RKO (cell line): ENCODE measurements at regions not wholly inside any gene's neighbourhood (a gene's known extent, or its start where the extent isn't known, plus 50 kb on each side); places are given as distances from the start of the nearest gene placed in this dataset.

ENCODE experiments used
- DNase-seq: peaks from one replicate; pipeline ENCODE4 v3.0.0-alpha.2; 2016; ENCODE audit warnings: low spot score

DNA sequence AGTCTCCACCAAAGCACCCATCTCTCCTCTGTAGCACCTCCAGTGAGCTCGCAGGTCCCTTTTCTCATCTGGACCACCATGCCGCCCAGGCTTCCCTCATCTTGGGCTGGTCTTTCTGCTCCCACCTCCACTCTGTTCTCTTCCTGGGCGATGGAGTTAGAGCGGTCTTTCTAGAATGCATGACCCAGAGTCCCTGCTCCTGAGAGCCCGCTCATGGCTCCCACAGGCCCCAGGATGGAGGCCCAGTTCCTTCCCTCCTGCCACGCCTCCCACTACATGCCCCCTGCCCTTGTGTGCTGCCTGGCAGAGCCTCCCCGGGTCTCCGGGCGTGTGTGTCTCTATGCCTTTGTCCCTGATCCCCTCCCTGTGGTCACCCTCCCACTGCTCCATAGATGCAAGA lies 100.7 kb upstream of the RTL1 start:
- no peak for DNase-seq

- DNase-seq, result no peak
Observed at GRCh38 chr14:101004954-101005353, 101.4 kb upstream of the RTL1 start.

GRCh38 chr14:101005447-101005846 lies 101.9 kb upstream of the RTL1 start:
- DNase-seq, result no peak

GRCh38 chr14:101006008-101006407 lies 102.5 kb upstream of the RTL1 start:
- no peak for DNase-seq

DNA sequence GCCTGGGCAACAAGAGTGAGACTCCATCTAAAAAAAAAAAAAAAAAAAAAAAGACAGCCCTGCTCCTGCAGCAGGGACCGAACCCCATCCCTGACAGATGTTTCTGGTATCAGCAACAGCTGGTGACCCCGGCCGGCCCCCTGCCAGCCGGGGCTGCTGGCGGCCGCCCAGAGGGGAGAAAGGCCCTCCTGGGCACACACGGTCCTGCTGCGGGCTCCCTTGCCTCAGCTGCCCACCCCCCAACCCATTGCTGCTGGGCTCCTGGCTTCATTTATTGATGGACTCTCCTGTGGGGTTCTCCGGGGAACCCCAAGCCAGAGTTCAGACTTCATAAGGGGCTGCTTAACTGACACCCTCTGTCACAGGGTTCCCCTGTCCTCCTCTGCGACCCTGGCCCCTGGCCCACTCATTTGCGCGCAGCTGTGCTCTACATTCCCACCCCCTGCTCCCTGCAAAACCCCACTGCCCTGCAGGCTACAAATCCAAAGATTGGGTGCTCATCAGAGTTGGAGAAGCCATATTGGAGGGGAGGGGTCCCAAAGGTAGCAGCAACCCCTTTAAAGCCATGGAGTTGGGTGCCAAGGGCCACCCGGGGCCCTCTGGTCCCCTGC lies 103.6 kb upstream of the RTL1 start:
- no peak for DNase-seq

- DNase-seq, result no peak
Observed at GRCh38 chr14:101007765-101008164, 104.2 kb upstream of the RTL1 start.

DNA sequence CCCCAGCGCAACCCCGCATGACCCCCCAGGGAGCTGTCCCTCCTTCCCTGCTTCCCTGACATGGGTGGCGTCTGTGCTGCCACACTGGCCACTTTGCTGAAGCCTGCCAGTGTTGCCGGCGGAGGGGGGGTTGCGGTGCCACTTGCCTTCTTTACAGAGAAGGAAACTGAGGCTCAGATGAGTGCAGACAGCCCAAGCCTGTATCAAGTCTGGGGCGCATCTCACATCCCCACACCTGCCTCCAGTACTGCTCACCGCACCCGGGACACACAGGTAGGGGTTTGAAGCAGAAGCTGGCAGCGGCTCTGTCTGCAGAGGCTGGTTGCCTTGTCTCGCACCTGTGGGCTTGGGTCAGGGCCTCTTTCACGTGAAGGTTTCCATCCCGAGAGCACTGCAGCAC lies 104.7 kb upstream of the RTL1 start:
- no peak for DNase-seq

- no peak for DNase-seq
Observed at GRCh38 chr14:101008631-101009336, 105.3 kb upstream of the RTL1 start.

- DNase-seq, result no peak
Observed at GRCh38 chr14:101009531-101009930, 106.0 kb upstream of the RTL1 start.

DNA sequence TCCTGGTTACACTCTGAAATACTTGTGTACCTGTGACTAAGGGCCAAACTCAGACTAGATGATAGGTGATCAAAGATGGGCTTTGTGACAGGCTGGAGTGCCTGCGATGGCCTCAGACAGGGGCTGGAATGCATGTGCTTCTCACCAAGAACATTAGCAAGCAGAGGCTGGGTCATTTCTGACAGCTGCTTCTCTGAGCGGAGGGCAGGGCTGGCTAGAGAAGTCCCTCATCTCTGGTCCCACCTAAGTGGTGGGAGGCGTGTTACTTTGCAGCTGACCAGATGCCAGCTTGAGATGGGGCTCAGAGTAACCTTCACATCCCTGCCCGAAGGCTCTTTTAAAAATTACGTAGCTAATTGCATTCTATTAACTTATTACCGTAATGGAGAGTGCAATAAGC lies 106.8 kb upstream of the RTL1 start:
- DNase-seq, result no peak

DNA sequence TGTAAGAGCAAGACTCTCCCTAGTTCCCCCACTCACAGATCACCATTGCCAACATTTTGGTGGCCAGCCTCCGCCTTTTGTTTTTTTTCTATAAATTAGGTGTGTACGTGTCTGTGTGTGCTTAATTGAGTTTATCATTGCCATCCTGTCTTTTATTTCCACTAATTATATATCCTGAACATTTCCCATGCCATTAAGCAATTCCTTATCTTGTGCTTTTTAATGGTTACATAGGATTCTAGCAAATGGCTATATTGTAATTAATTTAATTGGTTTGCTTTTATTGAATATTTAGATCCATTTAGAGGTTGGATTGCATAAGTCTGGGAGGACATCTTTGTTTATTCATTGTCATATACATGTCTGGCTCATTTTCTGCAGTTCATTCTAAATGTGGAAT lies 107.3 kb upstream of the RTL1 start:
- DNase-seq, result no peak

- no peak for DNase-seq
Observed at GRCh38 chr14:101017209-101017608, 113.7 kb upstream of the RTL1 start.

GRCh38 chr14:101017806-101018560 lies 114.5 kb upstream of the RTL1 start:
- DNase-seq, result no peak

GRCh38 chr14:101018561-101019290 lies 115.2 kb upstream of the RTL1 start:
- no peak for DNase-seq

DNA sequence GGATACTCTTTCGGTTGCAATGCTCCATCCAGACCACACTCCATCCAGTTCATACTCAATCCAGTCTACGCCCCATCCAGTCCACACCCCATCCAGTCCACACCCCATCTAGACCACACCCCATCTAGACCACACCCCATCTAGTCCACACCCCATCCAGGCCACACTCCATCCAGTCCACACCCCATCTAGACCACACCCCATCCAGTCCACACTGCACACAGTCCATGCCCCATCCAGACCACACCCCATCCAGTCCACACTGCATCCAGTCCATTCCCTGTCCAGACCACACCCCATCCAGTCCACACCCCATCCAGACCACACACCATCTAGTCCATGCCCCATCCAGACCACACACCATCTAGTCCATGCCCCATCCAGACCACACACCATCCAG lies 116.0 kb upstream of the RTL1 start:
- DNase-seq, result no peak

DNA sequence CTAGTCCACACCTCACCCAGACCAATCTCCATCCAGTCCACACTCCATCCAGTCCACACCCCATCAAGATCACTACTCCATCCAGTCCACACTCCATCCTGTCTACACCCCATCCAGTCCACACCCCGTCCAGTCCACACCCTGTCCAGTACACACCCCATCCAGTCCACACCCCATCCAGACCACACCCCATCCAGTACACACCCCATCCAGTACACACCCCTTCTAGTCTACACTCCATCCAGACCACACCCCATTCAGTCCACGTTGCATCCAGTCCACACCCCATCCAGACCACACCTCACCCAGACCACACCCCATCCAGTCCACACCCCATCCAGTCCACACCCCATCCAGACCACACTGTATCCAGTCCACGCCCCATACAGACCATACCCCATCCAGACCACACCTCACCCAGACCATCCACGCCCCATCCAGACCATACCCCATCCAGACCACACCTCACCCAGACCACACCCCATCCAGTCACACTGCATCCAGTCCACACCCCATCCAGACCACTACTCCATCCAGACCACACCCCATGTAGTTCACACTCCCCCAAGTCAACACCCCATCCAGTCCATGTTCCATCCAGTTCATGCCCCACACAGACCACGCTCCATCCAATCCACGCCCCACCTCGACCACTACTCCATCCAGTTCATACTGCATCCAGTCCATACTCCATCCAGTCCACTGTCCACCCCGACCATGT lies 116.6 kb upstream of the RTL1 start:
- no peak for DNase-seq

- no peak for DNase-seq
Observed at GRCh38 chr14:101020834-101021370, 117.4 kb upstream of the RTL1 start.

GRCh38 chr14:101022121-101022520 lies 118.6 kb upstream of the RTL1 start:
- DNase-seq, result no peak

GRCh38 chr14:101022916-101023435 lies 119.5 kb upstream of the RTL1 start:
- DNase-seq, result no peak

DNA sequence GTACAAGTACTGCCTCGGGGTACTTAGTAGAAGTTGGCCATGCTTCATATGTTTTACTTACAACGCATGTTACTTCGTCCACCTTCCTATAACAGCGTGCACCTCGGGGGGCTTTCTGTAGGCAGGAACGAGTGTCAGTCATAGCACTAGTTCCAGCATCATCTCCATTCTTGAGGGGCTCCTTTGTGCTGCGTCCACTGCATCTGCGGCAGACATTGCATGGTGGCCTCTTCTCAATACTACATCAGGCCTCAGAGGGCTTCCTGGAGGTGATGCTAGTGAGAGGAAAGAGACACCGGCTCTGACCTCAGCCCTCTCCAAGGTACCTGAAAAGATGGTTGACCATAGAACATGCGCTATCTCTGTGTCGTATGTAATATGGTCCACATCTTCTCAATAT lies 121.2 kb upstream of the RTL1 start:
- no peak for DNase-seq

DNA sequence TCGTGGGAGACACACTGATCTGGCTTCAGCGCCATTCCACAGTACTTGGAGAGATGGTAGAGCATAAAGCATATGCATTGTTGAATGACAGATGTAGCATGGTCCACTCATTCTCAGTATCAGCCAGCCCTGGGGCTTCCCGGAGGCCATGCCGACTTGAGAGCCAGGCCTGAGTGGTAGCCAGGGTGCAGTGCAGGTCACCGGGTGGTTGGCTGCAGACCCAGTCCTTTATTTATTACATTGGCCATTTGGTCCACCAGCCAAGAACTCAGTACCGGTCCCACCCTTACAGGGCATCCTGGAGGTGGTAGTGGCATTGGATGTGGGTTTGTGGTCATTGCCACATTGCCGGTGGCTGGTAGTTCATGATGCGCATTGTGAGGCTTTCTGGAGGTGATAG lies 121.6 kb upstream of the RTL1 start:
- no peak for DNase-seq

- DNase-seq, result no peak
Observed at GRCh38 chr14:101025696-101026095, 122.2 kb upstream of the RTL1 start.
